GM12892 (cell line): ENCODE measurements at regions not wholly inside any gene's neighbourhood (a gene's known extent, or its start where the extent isn't known, plus 50 kb on each side); places are given as distances from the start of the nearest gene placed in this dataset.

Source experiments
- POLR2A ChIP-seq: IDR thresholded peaks from 2 replicates; pipeline ENCODE4 v1.6.1; 2011; ENCODE audit warnings: low read depth, low read length, control low read depth
- POLR2AphosphoS5 ChIP-seq: IDR thresholded peaks from 2 replicates; pipeline ENCODE4 v1.6.1; 2011; ENCODE audit warnings: low read depth, low read length, control low read depth
- TAF1 ChIP-seq: IDR thresholded peaks from 2 replicates; pipeline ENCODE4 v1.6.1; 2011; ENCODE audit warnings: low read depth, mild to moderate bottlenecking, control low read depth, low read length, borderline replicate concordance

DNA sequence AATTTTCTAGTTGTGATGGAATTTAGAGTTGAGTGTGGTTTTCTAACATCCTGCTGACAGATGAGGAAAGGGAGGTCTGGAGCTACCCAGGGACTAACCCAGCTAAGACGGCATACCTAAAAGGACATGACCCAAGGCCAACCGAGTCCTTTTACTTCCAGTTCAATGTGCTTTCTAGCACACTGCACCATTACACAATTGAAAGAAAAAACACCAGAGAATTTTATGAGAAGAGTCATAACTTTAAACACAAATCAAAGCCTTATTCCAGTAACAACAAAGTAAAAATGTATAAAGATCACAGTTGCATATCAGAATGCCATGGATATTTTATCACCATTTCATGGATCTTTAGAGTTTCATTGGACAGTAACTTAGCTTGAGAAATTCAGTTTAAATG, 480.3 kb downstream of the MEIS1 start:
- TF ChIP-seq POLR2A (no peak), POLR2AphosphoS5 (no peak), TAF1 (no peak)
